Fibroblast of villous mesenchyme (primary cell): ENCODE measurements at regions not wholly inside any gene's neighbourhood (a gene's known extent, or its start where the extent isn't known, plus 50 kb on each side); places are given as distances from the start of the nearest gene placed in this dataset.

Source experiments
- DNase-seq: peaks from one replicate; pipeline ENCODE4 v3.0.0-alpha.2; 2010; ENCODE audit warnings: low read depth
- H3K4me3 ChIP-seq: 2 replicates; pipeline ENCODE4 v1.5.1; 2011; ENCODE audit warnings: low read depth, mild to moderate bottlenecking, low read length
- CTCF ChIP-seq: IDR thresholded peaks from 2 replicates; pipeline ENCODE4 v1.5.1; 2012; ENCODE audit warnings: low read depth, mild to moderate bottlenecking, low read length; ENCODE audit not compliant: insufficient read depth

GRCh38 chr14:73794146-73794545, 57.5 kb upstream of the PTGR2 start:
- TF ChIP-seq CTCF = no peak
- DNase-seq = no peak
- no peak overlapping the region for H3K4me3 ChIP-seq

GRCh38 chr14:73792481-73792880, 59.1 kb upstream of the PTGR2 start:
- TF ChIP-seq CTCF = no peak
- DNase-seq = no peak
- no peak overlapping the region for H3K4me3 ChIP-seq

GRCh38 chr14:73789989-73790581, 61.5 kb upstream of the PTGR2 start:
- H3K4me3 ChIP-seq = no peak overlapping the region

GRCh38 chr14:73788701-73789551, 62.7 kb upstream of the PTGR2 start:
- peak; percentile 51 for DNase-seq
- H3K4me3 ChIP-seq = peak overlapping the region; percentile 73
- TF ChIP-seq CTCF = no peak

More at GRCh38 chr14:73789989-73790581, 61.5 kb upstream of the PTGR2 start:
- TF ChIP-seq CTCF = no peak
- DNase-seq = peak; percentile 97

GRCh38 chr14:73788317-73788598, 63.4 kb upstream of the PTGR2 start:
- no peak for DNase-seq
- peak overlapping the region; percentile 73 for H3K4me3 ChIP-seq
- TF ChIP-seq CTCF = no peak

GRCh38 chr14:73787486-73788316, 63.9 kb upstream of the PTGR2 start:
- H3K4me3 ChIP-seq = peak overlapping the region; percentile 73
- TF ChIP-seq CTCF = no peak
- peak; percentile 75 for DNase-seq
